K562 (cell line): ENCODE measurements at regions not wholly inside any gene's neighbourhood (a gene's known extent, or its start where the extent isn't known, plus 50 kb on each side); places are given as distances from the start of the nearest gene placed in this dataset.

Experiments
- ATAC-seq: fragments of 200-7000 bp; cut with Tn5 transposase; 3 replicates; pipeline ENCODE4 v1.9.1; 2020; ENCODE audit warnings: moderate library complexity
- BruUV-seq: library from RNA; stranded (reverse); fragments of 400-500 nt; replicated peaks from 2 replicates; lab custom pipeline; 2021; lab: Mats Ljungman, UMichigan
- CTCF ChIA-PET: fragments of 300-600 bp; formaldehyde crosslinking; extraction: SDS; loops from one replicate; lab custom pipeline; 2021; ENCODE audit warnings: low intra/inter-chr PET ratio; lab: Yijun Ruan, JAX
- POLR2A ChIA-PET: fragments of 300-600, 350-650 bp; sonication (Branson Sonifier 250); formaldehyde crosslinking; extraction: SDS; loops from one replicate; lab custom pipeline; 2021; ENCODE audit warnings: antibody characterized with exemption, inconsistent platforms; lab: Yijun Ruan, JAX
- DNase-seq, 4 experiments: peaks; one replicate each; pipeline versions ENCODE4 v3.0.0 to v3.0.0-alpha.2; 2011 to 2018; ENCODE audit warnings: low spot score in 3 of 4, mixed read lengths in 3 of 4; ENCODE audit errors: extremely low read depth in 1 of 4
- FAIRE-seq: peaks from 2 replicates; lab custom pipeline; 2011; peaks lifted over from hg19 to GRCh38; lab: Jason Lieb, UNC
- H2AFZ ChIP-seq: 2 replicates; pipeline ENCODE4 v1.6.0; 2011; ENCODE audit warnings: low read depth, low read length, control low read depth, inconsistent platforms
- H3K27ac ChIP-seq: fragments of 200-600 bp; 3 replicates; pipeline ENCODE4 v1.8.0; 2011; ENCODE audit warnings: low read depth, mild to moderate bottlenecking, control low read depth, inconsistent platforms, low read length, moderate library complexity, mixed read lengths; ENCODE audit errors: extremely low read depth
- H3K27me3 ChIP-seq, 2 experiments: fragments of 300-600 bp in 1 of 2; 2 replicates in 1 of 2; 3 replicates in 1 of 2; pipeline versions ENCODE4 v1.6.0 to v1.8.0; 2011; ENCODE audit warnings: inconsistent platforms in 2 of 2, low read length in 2 of 2, mild to moderate bottlenecking in 1 of 2, mixed read lengths in 1 of 2, moderate library complexity in 1 of 2; ENCODE audit not compliant: control insufficient read depth in 2 of 2, insufficient read depth in 2 of 2
- H3K36me3 ChIP-seq: fragments of 300-600 bp; 3 replicates; pipeline ENCODE4 v1.8.0; 2011; ENCODE audit warnings: mild to moderate bottlenecking, low read length, inconsistent platforms; ENCODE audit not compliant: control insufficient read depth, insufficient read depth
- H3K4me1 ChIP-seq, 2 experiments: fragments of 200-600 bp in 1 of 2; replicated peaks in 1 of 2; 2 replicates in 1 of 2; 3 replicates in 1 of 2; pipeline versions ENCODE4 v1.5.1 to v1.8.0; 2011; ENCODE audit warnings: inconsistent platforms in 2 of 2, low read length in 2 of 2, mild to moderate bottlenecking in 1 of 2, mixed read lengths in 1 of 2, moderate library complexity in 1 of 2; ENCODE audit not compliant: control insufficient read depth in 2 of 2, insufficient read depth in 2 of 2
- H3K4me2 ChIP-seq: 2 replicates; pipeline ENCODE4 v1.6.1; 2011; ENCODE audit warnings: low read length, control low read depth, inconsistent platforms, mixed read lengths; ENCODE audit not compliant: insufficient read depth
- H3K4me3 ChIP-seq: fragments of 200-600 bp; sonication (generic), shearing (Covaris generic); 2 replicates; pipeline ENCODE4 v1.5.1; 2016; ENCODE audit warnings: control low read depth, inconsistent platforms
- H3K79me2 ChIP-seq: fragments of 200-600 bp; 3 replicates; pipeline ENCODE4 v1.8.0; 2011; ENCODE audit warnings: low read length, inconsistent platforms; ENCODE audit not compliant: control insufficient read depth, insufficient read depth
- H3K9ac ChIP-seq, 2 experiments: 2 replicates each; pipeline versions ENCODE4 v1.6.0 to v1.6.1; 2011; ENCODE audit warnings: low read depth in 2 of 2, low read length in 2 of 2, control low read depth in 1 of 2, inconsistent platforms in 1 of 2, mild to moderate bottlenecking in 1 of 2, mixed read lengths in 1 of 2; ENCODE audit not compliant: insufficient read depth in 1 of 2
- H3K9me1 ChIP-seq: one replicate; pipeline ENCODE4 v1.6.0; 2011; ENCODE audit warnings: inconsistent platforms, mild to moderate bottlenecking, low read length, moderate library complexity; ENCODE audit not compliant: control insufficient read depth, insufficient read depth
- H3K9me3 ChIP-seq: replicated peaks from 2 replicates; pipeline ENCODE4 v1.5.1; 2011; ENCODE audit warnings: low read depth, low read length, inconsistent platforms; ENCODE audit not compliant: control insufficient read depth, insufficient read depth
- H4K20me1 ChIP-seq: replicated peaks from 2 replicates; pipeline ENCODE4 v1.6.1; 2011; ENCODE audit warnings: low read length, inconsistent platforms, mixed read lengths; ENCODE audit not compliant: control insufficient read depth, insufficient read depth
- NFE2 ChIP-seq: IDR thresholded peaks from 2 replicates; pipeline ENCODE4 v1.6.1; 2014; ENCODE audit warnings: antibody characterized with exemption, low read depth
- STAT5A ChIP-seq: IDR thresholded peaks from 2 replicates; pipeline ENCODE4 v1.6.1; 2012; ENCODE audit warnings: low read length, inconsistent platforms, borderline replicate concordance
- WGBS: fragments of 100-300 bp; shearing (Covaris generic); methylation state at CpG from one replicate; pipeline ENCODE4 v1.1.6; 2016; ENCODE audit warnings: low coverage, mixed read lengths; ENCODE audit not compliant: insufficient coverage; ENCODE audit errors: missing lambda C conversion rate; 5-methylcytosine and 5-hydroxymethylcytosine counted together
- in situ Hi-C: fragments of 300-500 bp; cut with MboI; formaldehyde crosslinking; loops from 4 replicates; pipeline ENCODE4 v1.15.0; 2018; ENCODE audit warnings: inconsistent platforms, mixed read lengths
- intact Hi-C: fragments of 100-400 bp; cut with micrococcal nuclease; formaldehyde crosslinking; loops from 2 replicates; pipeline ENCODE4 v1.14.2; 2022
- TF ChIP-seq, protein P1 (sequence below): fragments of 250-450 bp; sonication (Bioruptor Pico); IDR thresholded peaks from 2 replicates; pipeline ENCODE4 v1.8.0; 2021; ENCODE audit warnings: borderline replicate concordance, mild to moderate bottlenecking, moderate library complexity; ENCODE audit not compliant: poor library complexity, severe bottlenecking
- TF ChIP-seq, protein P2 (sequence below): fragments of 450-650 bp; conservative IDR thresholded peaks from 2 replicates; pipeline ENCODE4 v1.6.1; 2016; ENCODE audit warnings: missing genetic modification characterization, low read depth, mild to moderate bottlenecking, control low read depth, missing compliant biosample characterization
- TF ChIP-seq, protein P3 (sequence below): fragments of 200-600 bp; sonication (generic); IDR thresholded peaks from one replicate; pipeline ENCODE4 v1.6.1; 2012; ENCODE audit warnings: mild to moderate bottlenecking, low read depth, low read length, inconsistent platforms

DNA sequence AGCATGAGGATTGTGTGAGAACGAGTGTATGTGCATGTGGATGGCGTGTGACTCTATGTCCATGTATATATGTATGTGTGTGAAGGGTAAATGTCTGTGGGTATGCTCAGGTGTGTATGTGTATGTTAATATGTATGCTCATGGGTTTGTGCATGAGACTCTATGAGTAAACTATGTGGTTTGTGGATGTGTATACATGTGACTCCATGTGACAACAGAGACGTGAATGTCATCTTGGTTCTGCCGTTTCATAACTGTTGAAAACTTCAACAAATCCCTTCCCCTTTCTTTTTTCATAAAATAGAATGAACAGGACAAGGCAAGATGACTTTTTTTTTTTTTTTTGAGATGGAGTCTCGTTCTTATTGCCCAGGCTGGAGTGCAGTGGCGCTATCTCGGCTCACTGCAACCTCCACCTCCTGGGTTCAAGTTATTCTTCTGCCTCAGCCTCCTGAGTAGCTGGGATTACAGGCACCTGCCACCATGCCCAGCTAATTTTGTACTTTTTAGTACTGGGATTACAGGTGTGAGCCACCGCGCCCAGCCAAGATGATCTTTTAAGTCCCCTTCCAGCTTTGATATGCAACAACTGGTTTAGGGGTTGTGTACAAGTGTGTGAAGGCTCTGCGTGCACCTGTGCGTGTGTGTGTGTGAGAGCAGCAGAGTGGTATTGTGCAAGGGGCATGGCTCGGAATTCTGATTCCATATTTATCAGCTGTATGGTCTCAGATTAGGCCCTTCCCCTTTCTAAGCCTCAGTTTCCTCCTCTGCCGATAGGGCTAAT, 106.3 kb downstream of the EBNA1BP2 start (continued):
- TF ChIP-seq NFE2: no peak
- TF ChIP-seq, all 486 proteins: peak for 1

DNA sequence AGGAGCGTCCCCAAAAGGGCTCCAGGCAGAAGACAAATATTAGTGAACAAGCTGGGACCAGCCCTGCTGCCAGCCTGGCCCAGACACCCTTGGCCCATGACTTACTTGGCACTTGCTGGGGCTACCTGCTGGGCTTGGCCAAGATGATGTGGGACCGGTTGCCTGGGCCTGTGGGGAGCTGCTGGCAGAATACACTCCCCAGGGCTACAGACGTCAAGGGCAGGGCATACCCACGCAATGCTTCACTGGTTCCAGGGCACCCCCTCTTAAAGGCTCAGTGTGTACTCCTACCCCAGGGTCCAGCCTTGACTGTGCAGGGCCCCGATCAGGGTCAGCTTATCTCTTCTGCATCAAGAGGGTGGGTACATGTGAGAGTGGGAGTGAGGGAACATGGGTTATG, 106.5 kb upstream of the SLC2A1 start:
- H3K4me1 ChIP-seq: peaks cover 11 to 17% of the 10 kb centered on the region in 2 experiments; a peak in 4 of 5 replicates
- H3K9ac ChIP-seq: no peak overlapping the region
- ChIA-PET CTCF (no interaction called here), POLR2A (interaction anchor here (0.5 kb wide), 1 partner anchor 82 kb away, joined by 3 read pairs; no protein-coding TSS in a partner anchor)
- intact Hi-C loops: no loop called here
- WGBS: 31% methylated on average over 5 of the region's 5 CpGs
- FAIRE-seq (no peak), ATAC-seq (no peak), DNase-seq (no peak)
- H3K79me2 ChIP-seq: no peaks in the 10 kb centered on the region
- H4K20me1 ChIP-seq: no peaks in the 10 kb centered on the region
- in situ Hi-C loops: no loop called here
- peak overlapping the region; percentile 7; the same call in 1 of the 2 replicates for H2AFZ ChIP-seq
- no peaks in the 10 kb centered on the region for H3K9me3 ChIP-seq
- no peaks in the 10 kb centered on the region for H3K36me3 ChIP-seq
- no peak overlapping the region for H3K4me3 ChIP-seq
- H3K4me2 ChIP-seq: no peak overlapping the region
- no peaks in the 10 kb centered on the region for H3K9me1 ChIP-seq
- no TSS peak for BruUV-seq
- no peaks in the 10 kb centered on the region for H3K27me3 ChIP-seq
- H3K27ac ChIP-seq: no peak overlapping the region
- TF ChIP-seq, protein P1, sequence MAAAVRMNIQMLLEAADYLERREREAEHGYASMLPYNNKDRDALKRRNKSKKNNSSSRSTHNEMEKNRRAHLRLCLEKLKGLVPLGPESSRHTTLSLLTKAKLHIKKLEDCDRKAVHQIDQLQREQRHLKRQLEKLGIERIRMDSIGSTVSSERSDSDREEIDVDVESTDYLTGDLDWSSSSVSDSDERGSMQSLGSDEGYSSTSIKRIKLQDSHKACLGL: no peak
- TF ChIP-seq, protein P2, sequence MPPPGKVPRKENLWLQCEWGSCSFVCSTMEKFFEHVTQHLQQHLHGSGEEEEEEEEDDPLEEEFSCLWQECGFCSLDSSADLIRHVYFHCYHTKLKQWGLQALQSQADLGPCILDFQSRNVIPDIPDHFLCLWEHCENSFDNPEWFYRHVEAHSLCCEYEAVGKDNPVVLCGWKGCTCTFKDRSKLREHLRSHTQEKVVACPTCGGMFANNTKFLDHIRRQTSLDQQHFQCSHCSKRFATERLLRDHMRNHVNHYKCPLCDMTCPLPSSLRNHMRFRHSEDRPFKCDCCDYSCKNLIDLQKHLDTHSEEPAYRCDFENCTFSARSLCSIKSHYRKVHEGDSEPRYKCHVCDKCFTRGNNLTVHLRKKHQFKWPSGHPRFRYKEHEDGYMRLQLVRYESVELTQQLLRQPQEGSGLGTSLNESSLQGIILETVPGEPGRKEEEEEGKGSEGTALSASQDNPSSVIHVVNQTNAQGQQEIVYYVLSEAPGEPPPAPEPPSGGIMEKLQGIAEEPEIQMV (tag): no peak
- no peak for TF ChIP-seq STAT5A
- TF ChIP-seq, protein P3, sequence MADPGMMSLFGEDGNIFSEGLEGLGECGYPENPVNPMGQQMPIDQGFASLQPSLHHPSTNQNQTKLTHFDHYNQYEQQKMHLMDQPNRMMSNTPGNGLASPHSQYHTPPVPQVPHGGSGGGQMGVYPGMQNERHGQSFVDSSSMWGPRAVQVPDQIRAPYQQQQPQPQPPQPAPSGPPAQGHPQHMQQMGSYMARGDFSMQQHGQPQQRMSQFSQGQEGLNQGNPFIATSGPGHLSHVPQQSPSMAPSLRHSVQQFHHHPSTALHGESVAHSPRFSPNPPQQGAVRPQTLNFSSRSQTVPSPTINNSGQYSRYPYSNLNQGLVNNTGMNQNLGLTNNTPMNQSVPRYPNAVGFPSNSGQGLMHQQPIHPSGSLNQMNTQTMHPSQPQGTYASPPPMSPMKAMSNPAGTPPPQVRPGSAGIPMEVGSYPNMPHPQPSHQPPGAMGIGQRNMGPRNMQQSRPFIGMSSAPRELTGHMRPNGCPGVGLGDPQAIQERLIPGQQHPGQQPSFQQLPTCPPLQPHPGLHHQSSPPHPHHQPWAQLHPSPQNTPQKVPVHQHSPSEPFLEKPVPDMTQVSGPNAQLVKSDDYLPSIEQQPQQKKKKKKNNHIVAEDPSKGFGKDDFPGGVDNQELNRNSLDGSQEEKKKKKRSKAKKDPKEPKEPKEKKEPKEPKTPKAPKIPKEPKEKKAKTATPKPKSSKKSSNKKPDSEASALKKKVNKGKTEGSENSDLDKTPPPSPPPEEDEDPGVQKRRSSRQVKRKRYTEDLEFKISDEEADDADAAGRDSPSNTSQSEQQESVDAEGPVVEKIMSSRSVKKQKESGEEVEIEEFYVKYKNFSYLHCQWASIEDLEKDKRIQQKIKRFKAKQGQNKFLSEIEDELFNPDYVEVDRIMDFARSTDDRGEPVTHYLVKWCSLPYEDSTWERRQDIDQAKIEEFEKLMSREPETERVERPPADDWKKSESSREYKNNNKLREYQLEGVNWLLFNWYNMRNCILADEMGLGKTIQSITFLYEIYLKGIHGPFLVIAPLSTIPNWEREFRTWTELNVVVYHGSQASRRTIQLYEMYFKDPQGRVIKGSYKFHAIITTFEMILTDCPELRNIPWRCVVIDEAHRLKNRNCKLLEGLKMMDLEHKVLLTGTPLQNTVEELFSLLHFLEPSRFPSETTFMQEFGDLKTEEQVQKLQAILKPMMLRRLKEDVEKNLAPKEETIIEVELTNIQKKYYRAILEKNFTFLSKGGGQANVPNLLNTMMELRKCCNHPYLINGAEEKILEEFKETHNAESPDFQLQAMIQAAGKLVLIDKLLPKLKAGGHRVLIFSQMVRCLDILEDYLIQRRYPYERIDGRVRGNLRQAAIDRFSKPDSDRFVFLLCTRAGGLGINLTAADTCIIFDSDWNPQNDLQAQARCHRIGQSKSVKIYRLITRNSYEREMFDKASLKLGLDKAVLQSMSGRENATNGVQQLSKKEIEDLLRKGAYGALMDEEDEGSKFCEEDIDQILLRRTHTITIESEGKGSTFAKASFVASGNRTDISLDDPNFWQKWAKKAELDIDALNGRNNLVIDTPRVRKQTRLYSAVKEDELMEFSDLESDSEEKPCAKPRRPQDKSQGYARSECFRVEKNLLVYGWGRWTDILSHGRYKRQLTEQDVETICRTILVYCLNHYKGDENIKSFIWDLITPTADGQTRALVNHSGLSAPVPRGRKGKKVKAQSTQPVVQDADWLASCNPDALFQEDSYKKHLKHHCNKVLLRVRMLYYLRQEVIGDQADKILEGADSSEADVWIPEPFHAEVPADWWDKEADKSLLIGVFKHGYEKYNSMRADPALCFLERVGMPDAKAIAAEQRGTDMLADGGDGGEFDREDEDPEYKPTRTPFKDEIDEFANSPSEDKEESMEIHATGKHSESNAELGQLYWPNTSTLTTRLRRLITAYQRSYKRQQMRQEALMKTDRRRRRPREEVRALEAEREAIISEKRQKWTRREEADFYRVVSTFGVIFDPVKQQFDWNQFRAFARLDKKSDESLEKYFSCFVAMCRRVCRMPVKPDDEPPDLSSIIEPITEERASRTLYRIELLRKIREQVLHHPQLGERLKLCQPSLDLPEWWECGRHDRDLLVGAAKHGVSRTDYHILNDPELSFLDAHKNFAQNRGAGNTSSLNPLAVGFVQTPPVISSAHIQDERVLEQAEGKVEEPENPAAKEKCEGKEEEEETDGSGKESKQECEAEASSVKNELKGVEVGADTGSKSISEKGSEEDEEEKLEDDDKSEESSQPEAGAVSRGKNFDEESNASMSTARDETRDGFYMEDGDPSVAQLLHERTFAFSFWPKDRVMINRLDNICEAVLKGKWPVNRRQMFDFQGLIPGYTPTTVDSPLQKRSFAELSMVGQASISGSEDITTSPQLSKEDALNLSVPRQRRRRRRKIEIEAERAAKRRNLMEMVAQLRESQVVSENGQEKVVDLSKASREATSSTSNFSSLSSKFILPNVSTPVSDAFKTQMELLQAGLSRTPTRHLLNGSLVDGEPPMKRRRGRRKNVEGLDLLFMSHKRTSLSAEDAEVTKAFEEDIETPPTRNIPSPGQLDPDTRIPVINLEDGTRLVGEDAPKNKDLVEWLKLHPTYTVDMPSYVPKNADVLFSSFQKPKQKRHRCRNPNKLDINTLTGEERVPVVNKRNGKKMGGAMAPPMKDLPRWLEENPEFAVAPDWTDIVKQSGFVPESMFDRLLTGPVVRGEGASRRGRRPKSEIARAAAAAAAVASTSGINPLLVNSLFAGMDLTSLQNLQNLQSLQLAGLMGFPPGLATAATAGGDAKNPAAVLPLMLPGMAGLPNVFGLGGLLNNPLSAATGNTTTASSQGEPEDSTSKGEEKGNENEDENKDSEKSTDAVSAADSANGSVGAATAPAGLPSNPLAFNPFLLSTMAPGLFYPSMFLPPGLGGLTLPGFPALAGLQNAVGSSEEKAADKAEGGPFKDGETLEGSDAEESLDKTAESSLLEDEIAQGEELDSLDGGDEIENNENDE: no peak
